ENCODE measurements at regions not wholly inside any gene's neighbourhood (a gene's known extent, or its start where the extent isn't known, plus 50 kb on each side); places are given as distances from the start of the nearest gene placed in this dataset.

GRCh38 chr11:37724315-37724714, 1126.3 kb upstream of the RAG2 start:
- peaks cover 16% of the 10 kb centered on the region for H3K9me3 Mint-ChIP-seq (ENCODE audit: low read depth)
- POLR2A ChIA-PET: no interaction called here
- no peaks in the 10 kb centered on the region for H3K36me3 Mint-ChIP-seq (ENCODE audit: low read depth)
- H3K27me3 Mint-ChIP-seq: no peaks in the 10 kb centered on the region
- no peaks in the 10 kb centered on the region for H3K4me1 Mint-ChIP-seq
- intact Hi-C loops (cut with DNase I, micrococcal nuclease): no loop called here
- DNase-seq (no peak), ATAC-seq (no peak)
- CTCF ChIA-PET: no interaction called here
- H3K4me3 Mint-ChIP-seq: no peak overlapping the region
- H3K27ac Mint-ChIP-seq: no peak overlapping the region

GRCh38 chr11:37721485-37721884, 1123.4 kb upstream of the RAG2 start:
- H3K27me3 Mint-ChIP-seq: no peaks in the 10 kb centered on the region
- no peaks in the 10 kb centered on the region for H3K4me1 Mint-ChIP-seq
- POLR2A ChIA-PET: no interaction called here
- DNase-seq (no peak), ATAC-seq (no peak)
- intact Hi-C loops (cut with DNase I, micrococcal nuclease): no loop called here
- H3K4me3 Mint-ChIP-seq: no peak overlapping the region
- no peak overlapping the region for H3K27ac Mint-ChIP-seq
- H3K9me3 Mint-ChIP-seq (ENCODE audit: low read depth): peaks cover 14% of the 10 kb centered on the region
- no peaks in the 10 kb centered on the region for H3K36me3 Mint-ChIP-seq (ENCODE audit: low read depth)
- CTCF ChIA-PET: no interaction called here

- Mint-ChIP-seq H3K27me3 (no peaks in the 10 kb centered on the region), H3K4me1 (no peaks in the 10 kb centered on the region), H3K4me3 (no peak overlapping the region), H3K36me3 (ENCODE audit: low read depth) (no peaks in the 10 kb centered on the region), H3K9me3 (ENCODE audit: low read depth) (peaks cover 9% of the 10 kb centered on the region), H3K27ac (no peak overlapping the region)
- POLR2A ChIA-PET: no interaction called here
- intact Hi-C loops (cut with DNase I, micrococcal nuclease): no loop called here
- no peak for DNase-seq
- CTCF ChIA-PET: no interaction called here
- ATAC-seq: no peak
Observed at GRCh38 chr11:37718431-37718999, 1120.5 kb upstream of the RAG2 start.

- peaks cover 10% of the 10 kb centered on the region for H3K9me3 Mint-ChIP-seq (ENCODE audit: low read depth)
Observed at GRCh38 chr11:37712251-37712650, 1114.2 kb upstream of the RAG2 start.

GRCh38 chr11:37710031-37710430, 1112.0 kb upstream of the RAG2 start:
- ChIA-PET POLR2A (no interaction called here), CTCF (no interaction called here)
- no peaks in the 10 kb centered on the region for H3K4me1 Mint-ChIP-seq
- H3K36me3 Mint-ChIP-seq (ENCODE audit: low read depth): no peaks in the 10 kb centered on the region
- H3K9me3 Mint-ChIP-seq (ENCODE audit: low read depth): peaks cover 10% of the 10 kb centered on the region
- H3K4me3 Mint-ChIP-seq: no peak overlapping the region
- no peaks in the 10 kb centered on the region for H3K27me3 Mint-ChIP-seq
- intact Hi-C loops (cut with DNase I, micrococcal nuclease): no loop called here
- ATAC-seq (no peak), DNase-seq (no peak)
- no peak overlapping the region for H3K27ac Mint-ChIP-seq

More at GRCh38 chr11:37712251-37712650, 1114.2 kb upstream of the RAG2 start:
- POLR2A ChIA-PET: no interaction called here
- H3K36me3 Mint-ChIP-seq (ENCODE audit: low read depth): no peaks in the 10 kb centered on the region
- DNase-seq (no peak), ATAC-seq (no peak)
- CTCF ChIA-PET: interaction anchor here (0.7 kb wide), 1 partner anchor 725 kb away, joined by 3 read pairs; no protein-coding TSS in a partner anchor
- H3K27ac Mint-ChIP-seq: no peak overlapping the region
- intact Hi-C loops (cut with DNase I, micrococcal nuclease): no loop called here
- no peaks in the 10 kb centered on the region for H3K4me1 Mint-ChIP-seq
- H3K4me3 Mint-ChIP-seq: no peak overlapping the region
- no peaks in the 10 kb centered on the region for H3K27me3 Mint-ChIP-seq

- DNase-seq (no peak), ATAC-seq (no peak)
- Mint-ChIP-seq H3K36me3 (ENCODE audit: low read depth) (no peaks in the 10 kb centered on the region), H3K27me3 (no peaks in the 10 kb centered on the region), H3K9me3 (ENCODE audit: low read depth) (peaks cover 15% of the 10 kb centered on the region), H3K4me3 (no peak overlapping the region), H3K27ac (no peak overlapping the region), H3K4me1 (no peaks in the 10 kb centered on the region)
- intact Hi-C loops (cut with DNase I, micrococcal nuclease): no loop called here
- ChIA-PET POLR2A (no interaction called here), CTCF (no interaction called here)
Observed at GRCh38 chr11:37704791-37705190, 1106.8 kb upstream of the RAG2 start.

- intact Hi-C loops (cut with DNase I, micrococcal nuclease): no loop called here
- CTCF ChIA-PET: no interaction called here
- no peak for ATAC-seq
- Mint-ChIP-seq H3K27me3 (no peaks in the 10 kb centered on the region), H3K27ac (no peak overlapping the region), H3K4me1 (no peaks in the 10 kb centered on the region), H3K4me3 (no peak overlapping the region), H3K9me3 (ENCODE audit: low read depth) (peaks cover 23% of the 10 kb centered on the region), H3K36me3 (ENCODE audit: low read depth) (no peaks in the 10 kb centered on the region)
- DNase-seq: no peak
- POLR2A ChIA-PET: no interaction called here
Observed at GRCh38 chr11:37699644-37700043, 1101.6 kb upstream of the RAG2 start.

GRCh38 chr11:37695283-37695682, 1097.2 kb upstream of the RAG2 start:
- ATAC-seq: no peak
- CTCF ChIA-PET: no interaction called here
- no peak overlapping the region for H3K4me3 Mint-ChIP-seq
- intact Hi-C loops (cut with DNase I, micrococcal nuclease): no loop called here
- no peaks in the 10 kb centered on the region for H3K36me3 Mint-ChIP-seq (ENCODE audit: low read depth)
- H3K4me1 Mint-ChIP-seq: no peaks in the 10 kb centered on the region
- DNase-seq: no peak
- POLR2A ChIA-PET: no interaction called here
- H3K9me3 Mint-ChIP-seq (ENCODE audit: low read depth): peaks cover 28% of the 10 kb centered on the region
- no peak overlapping the region for H3K27ac Mint-ChIP-seq
- no peaks in the 10 kb centered on the region for H3K27me3 Mint-ChIP-seq

GRCh38 chr11:37689951-37690350, 1091.9 kb upstream of the RAG2 start:
- DNase-seq: no peak
- H3K27me3 Mint-ChIP-seq: no peaks in the 10 kb centered on the region
- H3K4me1 Mint-ChIP-seq: no peaks in the 10 kb centered on the region
- H3K9me3 Mint-ChIP-seq (ENCODE audit: low read depth): peaks cover 14% of the 10 kb centered on the region
- ChIA-PET CTCF (no interaction called here), POLR2A (no interaction called here)
- no peak overlapping the region for H3K4me3 Mint-ChIP-seq
- intact Hi-C loops (cut with DNase I, micrococcal nuclease): no loop called here
- ATAC-seq: no peak
- H3K36me3 Mint-ChIP-seq (ENCODE audit: low read depth): no peaks in the 10 kb centered on the region
- H3K27ac Mint-ChIP-seq: no peak overlapping the region

- no peak overlapping the region for H3K4me3 Mint-ChIP-seq
- POLR2A ChIA-PET: no interaction called here
- ATAC-seq (no peak), DNase-seq (no peak)
- H3K27me3 Mint-ChIP-seq: no peaks in the 10 kb centered on the region
- CTCF ChIA-PET: no interaction called here
- H3K9me3 Mint-ChIP-seq (ENCODE audit: low read depth): peaks cover 3% of the 10 kb centered on the region
- H3K36me3 Mint-ChIP-seq (ENCODE audit: low read depth): no peaks in the 10 kb centered on the region
- no peak overlapping the region for H3K27ac Mint-ChIP-seq
- H3K4me1 Mint-ChIP-seq: no peaks in the 10 kb centered on the region
- intact Hi-C loops (cut with DNase I, micrococcal nuclease): no loop called here
Observed at GRCh38 chr11:37688456-37688855, 1090.4 kb upstream of the RAG2 start.

GRCh38 chr11:37687130-37687529, 1089.1 kb upstream of the RAG2 start:
- Mint-ChIP-seq H3K4me3 (no peak overlapping the region), H3K4me1 (no peaks in the 10 kb centered on the region), H3K27ac (no peak overlapping the region), H3K9me3 (ENCODE audit: low read depth) (peaks cover 2% of the 10 kb centered on the region), H3K36me3 (ENCODE audit: low read depth) (no peaks in the 10 kb centered on the region), H3K27me3 (no peaks in the 10 kb centered on the region)
- ATAC-seq (no peak), DNase-seq (no peak)
- intact Hi-C loops (cut with DNase I, micrococcal nuclease): no loop called here
- POLR2A ChIA-PET: no interaction called here
- CTCF ChIA-PET: no interaction called here

GRCh38 chr11:37671321-37671720, 1073.3 kb upstream of the RAG2 start:
- intact Hi-C loops (cut with DNase I, micrococcal nuclease): no loop called here
- H3K27me3 Mint-ChIP-seq: no peaks in the 10 kb centered on the region
- ATAC-seq (no peak), DNase-seq (no peak)
- peaks cover 7% of the 10 kb centered on the region for H3K9me3 Mint-ChIP-seq (ENCODE audit: low read depth)
- no peak overlapping the region for H3K4me3 Mint-ChIP-seq
- no peaks in the 10 kb centered on the region for H3K36me3 Mint-ChIP-seq (ENCODE audit: low read depth)
- no peaks in the 10 kb centered on the region for H3K4me1 Mint-ChIP-seq
- CTCF ChIA-PET: no interaction called here
- POLR2A ChIA-PET: no interaction called here
- no peak overlapping the region for H3K27ac Mint-ChIP-seq

GRCh38 chr11:37666960-37667359, 1068.9 kb upstream of the RAG2 start:
- intact Hi-C loops (cut with DNase I, micrococcal nuclease): no loop called here
- CTCF ChIA-PET: no interaction called here
- DNase-seq (no peak), ATAC-seq (no peak)
- POLR2A ChIA-PET: no interaction called here
- Mint-ChIP-seq H3K27ac (no peak overlapping the region), H3K36me3 (ENCODE audit: low read depth) (no peaks in the 10 kb centered on the region), H3K27me3 (no peaks in the 10 kb centered on the region), H3K9me3 (ENCODE audit: low read depth) (peaks cover 4% of the 10 kb centered on the region), H3K4me1 (no peaks in the 10 kb centered on the region), H3K4me3 (no peak overlapping the region)
